ENCODE measurements at regions not wholly inside any gene's neighbourhood (a gene's known extent, or its start where the extent isn't known, plus 50 kb on each side); places are given as distances from the start of the nearest gene placed in this dataset.
"Not testable (repeated sequence)": the region's sequence is repeated elsewhere in the genome, so short reads cannot be mapped to it uniquely, and the experiment has no call there.

- BruUV-seq (replicated peaks), result no TSS peak
- FAIRE-seq (no peak), DNase-seq (ENCODE audit: low read depth, low spot score) (no peak)
- H3K4me1 ChIP-seq (ENCODE audit: control insufficient read depth, extremely low read depth, insufficient read depth, low read length), result no peaks in the 10 kb centered on the region
- H3K27ac ChIP-seq (ENCODE audit: insufficient read depth, low read depth, low read length), result no peak overlapping the region
- H3K79me2 ChIP-seq (ENCODE audit: control insufficient read depth, insufficient read depth, low read length), result no peaks in the 10 kb centered on the region
- no peak overlapping the region for H3K4me3 ChIP-seq (replicated peaks in 1 of 3; ENCODE audit: insufficient read depth in 1 of 3, low read depth in 1 of 3, low read length in 3 of 3)
- H3K9me3 ChIP-seq (replicated peaks; ENCODE audit: control insufficient read depth, insufficient read depth, low read length), result no peaks in the 10 kb centered on the region
- no peak overlapping the region for H3K9ac ChIP-seq (replicated peaks; ENCODE audit: extremely low read depth, insufficient read depth, low read length)
- CTCF ChIA-PET, result no interaction called here
- intact Hi-C loops (cut with micrococcal nuclease), result no loop called here
- H3K4me2 ChIP-seq (ENCODE audit: insufficient read depth, low read length), result no peak overlapping the region
- POLR2A ChIA-PET, result no interaction called here
- dilution Hi-C loops (cut with MboI; ENCODE audit: extremely low pct_ligation_motif_present, low sequenced_read_pairs), result no loop called here
- H2AFZ ChIP-seq (ENCODE audit: low read depth, low read length), result no peak overlapping the region
- peaks cover 4 to 8% of the 10 kb centered on the region in 2 experiments for H3K27me3 ChIP-seq (ENCODE audit: control insufficient read depth in 2 of 2, insufficient read depth in 2 of 2, low read length in 2 of 2)
- no peaks in the 10 kb centered on the region for H3K36me3 ChIP-seq (ENCODE audit: control insufficient read depth in 2 of 2, extremely low read depth in 1 of 2, insufficient read depth in 2 of 2, low read length in 2 of 2)
- no peak for TF ChIP-seq FOS (IDR thresholded peaks at IDR 0.05; ENCODE audit: borderline replicate concordance, insufficient read depth, low read length)
- no peak for TF ChIP-seq MYC (IDR thresholded peaks at IDR 0.05; ENCODE audit: low read depth, low read length)
- no peak for TF ChIP-seq EZH2 (IDR thresholded peaks at IDR 0.05; ENCODE audit: borderline replicate concordance, low read depth, low read length, severe bottlenecking)
- TF ChIP-seq POLR2AphosphoS5 (IDR thresholded peaks at IDR 0.05; ENCODE audit: insufficient read depth, low read depth, low read length), result no peak
- TF ChIP-seq MAX (IDR thresholded peaks at IDR 0.05; ENCODE audit: insufficient read depth, insufficient read length), result no peak
- no peak for TF ChIP-seq GATA2 (IDR thresholded peaks at IDR 0.05; ENCODE audit: insufficient read depth, insufficient read length, low read depth, low read length)
- no peak for TF ChIP-seq CTCF (IDR thresholded peaks at IDR 0.05; ENCODE audit: extremely low read depth in 1 of 2, insufficient read depth in 1 of 2, low read depth in 1 of 2, low read length in 2 of 2)
- no peak for TF ChIP-seq JUN (IDR thresholded peaks at IDR 0.05; ENCODE audit: borderline replicate concordance, insufficient read depth, insufficient read length, low read depth)
- no peak for TF ChIP-seq POLR2A (IDR thresholded peaks at IDR 0.05; ENCODE audit: low read depth, low read length)
- no peaks in the 10 kb centered on the region for H4K20me1 ChIP-seq (replicated peaks; ENCODE audit: control insufficient read depth, extremely low read depth, insufficient read depth, low read length)
- no peaks in the 10 kb centered on the region for H3K9me1 ChIP-seq (replicated peaks; ENCODE audit: control insufficient read depth, extremely low read depth, insufficient read depth, low read length)
Observed at GRCh38 chr18:22067682-22068081, 101.7 kb upstream of the GATA6 start.

GRCh38 chr18:22068784-22069183, 100.6 kb upstream of the GATA6 start:
- H3K27ac ChIP-seq (ENCODE audit: insufficient read depth, low read depth, low read length); H3K4me2 ChIP-seq (ENCODE audit: insufficient read depth, low read length); FAIRE-seq; H3K9me3 ChIP-seq (replicated peaks; ENCODE audit: control insufficient read depth, insufficient read depth, low read length); POLR2A ChIA-PET; H3K4me3 ChIP-seq (replicated peaks in 1 of 3; ENCODE audit: insufficient read depth in 1 of 3, low read depth in 1 of 3, low read length in 3 of 3); BruUV-seq (replicated peaks); H3K9me1 ChIP-seq (replicated peaks; ENCODE audit: control insufficient read depth, extremely low read depth, insufficient read depth, low read length); H3K27me3 ChIP-seq (ENCODE audit: control insufficient read depth in 2 of 2, insufficient read depth in 2 of 2, low read length in 2 of 2); dilution Hi-C loops (cut with MboI; ENCODE audit: extremely low pct_ligation_motif_present, low sequenced_read_pairs); H3K36me3 ChIP-seq (ENCODE audit: control insufficient read depth in 2 of 2, extremely low read depth in 1 of 2, insufficient read depth in 2 of 2, low read length in 2 of 2); H4K20me1 ChIP-seq (replicated peaks; ENCODE audit: control insufficient read depth, extremely low read depth, insufficient read depth, low read length); H2AFZ ChIP-seq (ENCODE audit: low read depth, low read length); DNase-seq (ENCODE audit: low read depth, low spot score); intact Hi-C loops (cut with micrococcal nuclease); H3K4me1 ChIP-seq (ENCODE audit: control insufficient read depth, extremely low read depth, insufficient read depth, low read length); H3K9ac ChIP-seq (replicated peaks; ENCODE audit: extremely low read depth, insufficient read depth, low read length); CTCF ChIA-PET; H3K79me2 ChIP-seq (ENCODE audit: control insufficient read depth, insufficient read depth, low read length): not testable (repeated sequence)

Data from endothelial cell of umbilical vein (primary cell).